ENCODE measurements at regions not wholly inside any gene's neighbourhood (a gene's known extent, or its start where the extent isn't known, plus 50 kb on each side); places are given as distances from the start of the nearest gene placed in this dataset.

DNA sequence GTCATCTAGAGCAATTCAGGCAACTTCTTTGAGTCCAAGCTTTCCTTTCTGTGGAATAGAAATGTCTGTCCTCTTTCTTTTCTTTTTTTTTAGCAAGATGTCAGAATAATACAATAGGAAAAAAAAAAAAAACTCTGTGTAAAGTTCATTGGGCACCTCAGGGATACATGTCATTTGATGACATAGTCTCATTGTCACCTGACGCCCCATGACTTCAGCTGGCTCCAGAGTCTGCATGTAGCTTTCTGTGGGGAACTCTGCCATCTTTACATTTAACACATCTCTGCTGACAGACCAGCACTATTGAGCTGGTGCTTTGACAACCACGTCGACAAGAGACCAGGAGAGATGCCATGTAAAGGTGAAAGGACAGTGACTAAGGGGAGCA is 172.5 kb upstream of the KLF7 start:
- no peak for TF ChIP-seq EZH2 (IDR thresholded peaks at IDR 0.05)
- no peak for TF ChIP-seq EZH2phosphoT487 (IDR thresholded peaks at IDR 0.05; ENCODE audit: borderline replicate concordance)
- TF ChIP-seq, protein P1, sequence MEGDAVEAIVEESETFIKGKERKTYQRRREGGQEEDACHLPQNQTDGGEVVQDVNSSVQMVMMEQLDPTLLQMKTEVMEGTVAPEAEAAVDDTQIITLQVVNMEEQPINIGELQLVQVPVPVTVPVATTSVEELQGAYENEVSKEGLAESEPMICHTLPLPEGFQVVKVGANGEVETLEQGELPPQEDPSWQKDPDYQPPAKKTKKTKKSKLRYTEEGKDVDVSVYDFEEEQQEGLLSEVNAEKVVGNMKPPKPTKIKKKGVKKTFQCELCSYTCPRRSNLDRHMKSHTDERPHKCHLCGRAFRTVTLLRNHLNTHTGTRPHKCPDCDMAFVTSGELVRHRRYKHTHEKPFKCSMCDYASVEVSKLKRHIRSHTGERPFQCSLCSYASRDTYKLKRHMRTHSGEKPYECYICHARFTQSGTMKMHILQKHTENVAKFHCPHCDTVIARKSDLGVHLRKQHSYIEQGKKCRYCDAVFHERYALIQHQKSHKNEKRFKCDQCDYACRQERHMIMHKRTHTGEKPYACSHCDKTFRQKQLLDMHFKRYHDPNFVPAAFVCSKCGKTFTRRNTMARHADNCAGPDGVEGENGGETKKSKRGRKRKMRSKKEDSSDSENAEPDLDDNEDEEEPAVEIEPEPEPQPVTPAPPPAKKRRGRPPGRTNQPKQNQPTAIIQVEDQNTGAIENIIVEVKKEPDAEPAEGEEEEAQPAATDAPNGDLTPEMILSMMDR (IDR thresholded peaks at IDR 0.05 in 2 of 3, conservative IDR thresholded peaks at IDR 0.05 in 1 of 3; ENCODE audit: borderline replicate concordance in 1 of 3, insufficient read depth in 1 of 3, low read depth in 2 of 3, low read length in 2 of 3) = no peak
- TF ChIP-seq, protein P2, sequence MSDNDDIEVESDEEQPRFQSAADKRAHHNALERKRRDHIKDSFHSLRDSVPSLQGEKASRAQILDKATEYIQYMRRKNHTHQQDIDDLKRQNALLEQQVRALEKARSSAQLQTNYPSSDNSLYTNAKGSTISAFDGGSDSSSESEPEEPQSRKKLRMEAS (IDR thresholded peaks at IDR 0.05) = no peak
